HK-2 (cell line): ENCODE measurements at regions not wholly inside any gene's neighbourhood (a gene's known extent, or its start where the extent isn't known, plus 50 kb on each side); places are given as distances from the start of the nearest gene placed in this dataset.

Experiments used
- DNase-seq: peaks from one replicate; pipeline ENCODE4 v3.0.0-alpha.2; 2018; ENCODE audit not compliant: unreplicated experiment

DNA sequence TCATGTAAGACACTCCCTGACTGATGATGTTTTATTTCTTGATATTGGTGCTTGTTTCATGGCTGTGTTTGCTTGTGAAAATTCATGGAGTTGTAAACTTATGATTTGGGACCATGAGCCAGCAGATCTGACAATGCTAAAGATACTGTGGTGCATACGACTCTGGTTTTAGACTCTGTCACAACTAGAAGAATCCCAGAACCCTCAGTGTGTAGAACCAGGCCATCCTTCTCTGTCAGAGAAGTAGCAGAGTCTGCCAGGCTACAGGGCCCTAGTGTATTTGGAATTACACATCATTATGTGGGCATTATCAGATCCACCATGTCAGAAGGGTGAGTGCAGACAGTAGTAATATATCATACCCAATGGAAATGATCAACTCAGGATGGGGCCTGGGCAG lies 209.8 kb upstream of the POU2AF2 start:
- DNase-seq, result no peak

DNA sequence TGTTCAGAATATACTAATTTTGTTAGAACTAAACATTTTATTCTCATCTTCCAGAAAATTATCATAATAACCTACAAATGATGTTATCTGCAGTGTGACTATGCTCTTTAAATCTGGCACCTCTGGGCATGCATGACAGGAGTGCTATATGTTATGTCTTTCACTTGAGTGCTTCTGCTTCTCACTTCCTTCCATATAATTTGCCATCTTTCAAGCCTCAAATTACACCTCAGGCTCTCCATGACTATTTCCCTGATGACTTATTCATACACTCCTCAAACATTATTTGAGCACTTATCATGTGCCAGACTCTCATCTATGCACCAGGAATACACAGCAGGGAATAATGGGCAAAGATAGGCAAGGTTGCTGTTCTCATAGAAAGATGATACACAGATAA lies 219.3 kb upstream of the POU2AF2 start:
- no peak for DNase-seq

DNA sequence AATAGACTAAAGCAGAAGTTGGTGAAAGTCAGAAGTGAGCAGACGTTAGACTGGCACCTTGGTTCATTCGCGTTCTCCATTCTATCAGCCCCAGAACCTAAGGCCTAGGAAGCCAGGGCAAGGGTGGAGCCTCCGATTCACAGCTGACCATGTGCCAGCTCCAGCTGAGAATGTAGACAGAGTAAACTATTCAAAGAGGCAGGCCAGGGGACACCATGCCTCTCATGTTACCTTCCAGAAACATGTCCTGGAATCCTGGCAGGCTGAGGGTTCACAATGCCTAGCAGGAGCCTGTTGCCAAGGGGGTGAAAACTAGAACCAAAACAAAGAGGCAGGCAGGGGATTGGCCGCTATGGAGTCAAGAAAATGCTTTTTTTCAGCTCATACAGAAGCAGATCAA lies 224.4 kb upstream of the POU2AF2 start:
- no peak for DNase-seq

DNA sequence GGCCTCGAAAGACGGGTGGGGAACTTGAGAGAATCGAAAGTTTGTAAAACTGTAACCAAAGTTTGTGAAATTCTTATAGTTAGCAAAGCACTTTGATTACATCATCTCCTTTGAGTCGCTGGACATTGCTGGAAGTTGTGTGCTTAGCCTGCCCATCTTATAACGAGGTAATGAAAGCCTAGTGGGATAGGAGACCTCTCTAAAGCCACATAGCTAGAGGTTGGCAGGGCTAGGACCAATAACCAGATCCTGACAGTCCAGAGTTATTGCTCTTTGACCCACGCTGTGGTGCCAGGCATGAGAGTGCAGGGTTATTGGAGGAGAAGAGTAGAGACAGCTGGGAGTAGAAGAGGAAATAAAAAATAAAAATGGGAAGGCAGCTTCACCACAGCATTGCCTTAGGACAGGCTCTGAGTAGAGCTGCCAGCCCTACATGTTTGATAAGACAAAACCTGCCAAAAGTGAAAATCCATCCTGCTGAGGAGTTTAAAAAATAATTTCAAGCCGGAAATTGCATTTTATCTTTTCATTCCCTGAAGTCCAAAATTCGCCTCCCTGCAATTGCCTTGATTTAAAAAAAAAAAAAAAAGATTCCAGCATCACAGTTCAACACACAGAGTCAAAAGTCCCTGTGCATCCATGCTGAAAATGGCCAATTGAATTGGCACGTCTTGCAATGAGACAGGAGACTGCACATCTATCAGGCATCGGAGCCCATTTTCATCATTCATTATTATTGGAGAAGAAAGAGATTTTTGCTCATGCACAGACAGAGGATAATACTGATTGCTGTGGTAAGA lies 225.5 kb upstream of the POU2AF2 start:
- no peak for DNase-seq

DNA sequence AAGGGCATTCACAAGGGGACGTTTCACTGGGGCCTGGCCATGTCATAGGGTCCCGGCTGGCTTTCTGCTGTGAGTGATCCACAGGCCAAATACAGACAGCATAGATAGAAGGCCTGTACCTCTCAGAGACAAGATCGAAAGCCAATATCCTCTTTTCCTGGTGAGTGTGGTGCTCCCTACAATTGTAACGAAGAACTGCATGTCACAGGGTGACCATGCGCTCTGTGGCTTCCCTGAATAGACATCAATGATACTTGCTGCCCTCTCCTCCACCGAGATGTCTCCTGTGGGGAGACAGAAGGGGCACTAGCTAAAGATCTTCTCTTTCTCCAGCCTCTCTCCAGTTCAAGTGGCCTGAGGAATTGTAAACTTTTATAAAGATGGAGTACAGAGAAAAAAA lies 226.1 kb upstream of the POU2AF2 start:
- DNase-seq, result no peak

DNA sequence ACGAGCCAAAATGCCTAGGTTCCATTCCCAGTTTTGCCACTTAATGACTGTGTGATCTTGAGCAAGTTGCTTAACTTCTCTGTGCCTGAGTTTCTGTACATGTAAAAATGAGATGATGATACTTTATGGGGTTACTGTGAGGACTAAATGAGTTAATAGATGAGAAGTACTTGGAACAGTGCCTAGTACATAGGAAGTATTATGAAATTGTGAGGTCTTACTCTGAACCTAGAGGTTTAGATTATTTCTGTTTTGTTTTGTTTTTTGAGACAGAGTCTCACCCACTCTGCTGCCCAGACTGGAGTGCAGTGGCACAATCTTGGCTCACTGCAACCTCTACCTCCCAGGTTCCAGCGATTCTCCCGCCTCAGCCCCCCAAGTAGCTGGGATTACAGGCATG lies 227.0 kb upstream of the POU2AF2 start:
- DNase-seq, result no peak

DNA sequence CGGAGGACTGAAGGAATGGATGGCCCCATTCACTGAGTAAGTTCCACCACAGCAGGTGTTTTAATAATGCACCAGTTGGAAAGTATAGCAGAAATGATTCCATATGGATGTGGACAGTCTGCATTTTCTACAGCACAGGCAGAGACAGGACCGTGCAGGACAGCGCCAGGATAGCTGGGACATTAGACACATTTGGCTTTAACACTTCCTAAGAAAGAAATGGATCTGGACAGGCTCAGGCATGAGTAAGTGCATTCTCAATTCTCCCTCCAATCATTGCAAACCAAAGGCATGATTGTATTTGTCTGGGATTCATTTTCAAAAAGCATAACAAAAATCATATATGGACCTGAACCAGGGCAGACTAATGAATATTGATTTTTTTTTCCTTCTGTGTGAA lies 233.0 kb upstream of the POU2AF2 start:
- no peak for DNase-seq

DNA sequence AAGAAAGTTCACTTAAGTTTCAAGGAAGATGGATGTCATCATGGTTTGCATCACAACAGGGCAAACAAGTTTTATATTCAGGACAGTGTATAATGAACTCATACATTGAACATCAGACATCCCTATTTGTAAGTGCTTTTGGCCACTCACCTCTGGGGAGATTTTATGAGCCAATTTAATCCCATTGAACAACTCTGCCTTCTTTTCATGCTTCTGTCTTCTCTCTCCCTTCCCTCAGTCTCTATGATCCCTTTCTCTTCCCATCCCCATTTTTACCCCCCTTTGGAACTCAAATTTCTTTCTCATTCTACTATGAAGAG lies 234.3 kb upstream of the POU2AF2 start:
- DNase-seq, result no peak

DNA sequence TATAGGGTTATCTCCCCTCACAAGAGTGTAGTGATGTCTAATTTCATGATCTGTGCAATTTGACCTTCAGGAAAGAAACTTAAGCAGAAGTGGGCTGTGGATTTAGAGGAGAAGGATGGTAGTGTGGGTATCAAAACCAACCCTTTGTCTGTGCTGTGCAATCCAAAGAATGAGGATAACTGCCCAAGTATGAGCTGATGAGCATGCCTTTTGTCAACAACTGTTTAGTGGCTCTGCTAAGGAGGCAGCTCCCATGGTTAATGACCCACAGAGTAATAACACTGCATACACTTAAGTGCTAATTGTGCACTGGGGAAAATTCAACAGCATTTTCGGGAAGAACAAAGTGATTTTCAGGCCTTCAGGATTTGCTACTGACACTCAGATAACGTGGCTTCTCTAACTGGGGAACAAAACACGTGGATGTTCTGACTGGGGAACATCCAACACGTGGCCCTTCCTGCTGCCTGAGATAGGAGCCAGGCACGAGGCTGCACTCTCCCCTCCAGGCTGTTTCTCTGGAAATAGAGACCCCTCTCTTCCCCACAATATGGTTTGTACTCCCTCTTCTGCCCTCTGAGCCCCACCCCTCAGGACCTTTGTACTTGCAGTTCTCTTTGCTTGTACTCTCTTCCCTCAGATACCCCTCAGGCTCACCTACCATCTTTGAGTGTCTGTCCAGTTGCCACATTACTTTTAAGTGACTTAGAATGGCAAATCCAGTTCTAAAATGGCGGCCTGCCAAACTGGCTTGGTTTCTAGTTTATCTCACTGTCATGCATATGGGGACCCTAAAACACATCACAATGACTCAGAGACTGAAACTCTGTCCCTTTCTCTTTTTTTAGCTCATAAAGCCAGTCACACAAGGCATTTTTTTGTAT lies 234.9 kb upstream of the POU2AF2 start:
- DNase-seq, result no peak

DNA sequence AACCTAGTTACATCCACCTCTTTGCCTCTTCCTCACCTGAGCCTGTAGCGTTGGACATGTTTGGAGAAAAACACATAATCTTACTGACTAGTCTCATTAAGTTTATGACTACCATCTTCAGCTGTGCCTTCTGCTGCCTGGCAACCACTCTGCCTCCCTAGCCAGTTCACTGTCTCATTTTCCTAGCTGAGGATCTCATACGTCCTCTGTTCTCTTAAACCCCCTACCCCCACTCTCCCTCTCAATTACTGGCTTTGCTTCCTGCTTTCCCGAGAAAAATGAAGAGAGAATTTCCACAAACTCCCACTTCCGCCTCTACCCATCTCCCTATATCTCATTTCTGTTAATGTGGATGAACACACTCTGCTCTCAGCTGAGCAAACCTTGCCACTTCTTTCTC lies 239.3 kb upstream of the POU2AF2 start:
- DNase-seq, result no peak

DNA sequence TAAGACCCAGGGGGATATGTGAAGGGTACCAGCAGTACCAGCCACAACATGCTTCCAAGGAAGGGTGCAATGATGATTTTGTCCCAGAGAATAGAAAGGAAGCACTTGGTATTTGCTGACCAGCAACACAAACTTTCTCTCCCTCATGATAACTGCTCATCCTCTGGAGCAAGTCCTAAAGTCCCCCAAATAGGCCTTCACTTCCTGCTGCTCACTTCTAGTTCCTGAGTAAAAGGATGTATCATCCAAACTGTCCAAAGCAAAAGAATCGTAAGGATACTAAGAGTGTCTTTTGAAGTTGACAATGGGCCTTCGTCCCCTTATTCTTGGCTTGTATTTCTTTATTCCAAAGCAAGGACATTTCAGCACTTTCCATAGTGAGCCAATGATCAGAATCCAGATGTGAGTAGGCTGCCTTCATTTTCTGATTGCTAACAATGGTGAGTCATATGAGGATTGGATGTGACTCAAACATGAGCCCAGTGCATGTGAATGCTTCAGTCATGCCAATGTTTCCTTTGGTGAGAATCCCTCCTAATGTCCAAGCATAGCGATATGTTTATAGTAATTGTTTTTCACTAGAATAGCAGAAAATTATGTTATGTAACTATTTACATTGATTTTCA lies 243.4 kb upstream of the POU2AF2 start:
- no peak for DNase-seq

DNA sequence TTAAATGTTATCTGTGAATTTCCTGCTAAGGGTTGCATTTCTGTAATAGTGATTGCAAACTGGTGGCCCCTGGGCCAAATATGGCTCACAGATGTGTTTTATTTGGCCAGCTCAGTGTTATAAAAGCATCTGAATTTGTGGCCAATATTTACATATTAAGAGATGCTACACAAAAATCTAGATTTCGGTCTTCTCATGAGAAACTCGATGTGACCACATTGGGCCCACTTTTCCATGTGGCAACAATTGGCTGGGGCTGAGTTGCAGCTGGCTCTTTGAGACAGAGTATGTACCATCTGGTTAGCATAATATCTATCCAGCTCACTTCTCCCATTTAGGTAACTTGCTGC lies 244.5 kb upstream of the POU2AF2 start:
- no peak for DNase-seq

DNA sequence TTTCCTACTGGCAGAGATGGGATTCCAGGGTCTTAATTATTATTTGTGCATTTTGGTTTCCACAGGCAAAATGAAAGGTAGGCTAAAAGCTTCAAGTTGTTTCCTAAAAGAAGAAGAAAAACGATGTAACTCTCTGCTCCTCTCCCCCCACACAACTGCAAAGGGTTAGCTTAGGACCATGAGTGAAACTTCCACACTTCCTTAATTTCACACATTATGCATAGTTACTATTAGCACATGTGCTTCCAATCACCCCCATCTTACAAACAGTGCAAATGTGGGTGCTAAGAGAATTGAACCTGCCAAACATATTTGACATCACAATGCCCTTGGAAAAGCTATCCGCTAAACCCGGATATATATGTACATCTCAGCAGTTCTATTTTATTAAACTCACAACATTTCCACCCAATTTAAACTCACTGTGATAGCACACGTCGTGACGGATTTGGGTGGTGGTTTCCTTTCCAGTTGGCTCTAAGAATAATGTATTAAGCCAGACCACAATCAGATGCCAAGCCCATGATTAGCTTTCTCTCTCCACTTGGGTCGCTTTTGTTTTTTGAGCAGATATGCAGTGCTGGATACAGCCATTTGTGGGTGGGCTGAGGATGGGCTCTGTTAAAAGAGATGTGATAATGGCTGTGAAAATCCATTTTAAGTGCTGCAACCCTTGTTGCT lies 245.0 kb upstream of the POU2AF2 start:
- DNase-seq, result no peak

DNA sequence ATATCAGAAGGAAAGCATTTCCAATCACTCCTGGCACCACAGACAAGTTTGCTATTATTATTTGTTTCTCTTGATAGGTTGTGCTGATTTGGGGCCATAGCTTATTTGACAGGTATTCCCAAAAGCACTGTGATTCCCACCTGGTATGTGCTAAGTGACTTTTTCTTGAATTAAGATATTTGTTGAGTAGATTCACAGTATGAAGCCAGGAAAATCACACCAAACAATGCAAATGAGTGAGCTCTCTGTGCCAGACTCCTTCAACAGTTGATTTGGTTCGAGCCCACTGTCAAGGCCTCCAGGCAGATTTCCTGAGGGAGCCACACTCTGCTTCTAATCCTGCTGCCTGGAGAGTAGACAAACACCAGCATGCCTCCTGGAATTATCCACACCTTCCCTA lies 253.0 kb upstream of the POU2AF2 start:
- no peak for DNase-seq

DNA sequence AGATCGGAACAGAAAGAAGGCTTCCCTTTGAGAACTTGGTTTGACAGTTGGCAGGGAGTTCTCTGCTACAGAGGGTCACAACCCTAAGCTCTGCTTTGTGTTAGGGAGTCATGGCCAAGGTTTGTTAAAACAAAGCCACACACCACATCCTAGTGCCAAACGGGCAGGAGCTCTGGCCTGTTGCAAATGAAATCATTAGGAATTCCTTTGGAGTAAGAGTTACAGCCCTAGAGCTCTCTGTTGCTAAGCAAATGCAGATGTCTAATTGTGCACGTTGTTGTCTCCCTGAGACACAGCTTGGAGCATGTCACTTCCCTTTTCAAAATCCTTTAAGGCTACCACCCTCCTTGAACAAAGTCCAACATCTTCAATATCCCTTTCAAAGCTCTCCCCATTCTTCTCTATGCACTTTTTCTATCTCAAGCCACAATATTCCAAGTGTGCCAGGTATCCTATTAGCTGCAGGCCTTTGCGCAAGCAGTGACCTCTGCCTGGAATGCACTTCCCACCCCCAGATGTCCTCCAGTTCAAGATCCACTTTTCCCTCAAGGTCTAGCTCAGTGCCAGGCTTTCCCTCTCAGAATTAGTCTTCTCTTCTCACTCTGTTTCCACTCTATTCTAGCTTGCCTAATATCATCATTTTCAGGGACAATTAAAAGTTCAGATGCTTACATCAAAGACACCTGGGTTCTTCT lies 253.7 kb upstream of the POU2AF2 start:
- no peak for DNase-seq

DNA sequence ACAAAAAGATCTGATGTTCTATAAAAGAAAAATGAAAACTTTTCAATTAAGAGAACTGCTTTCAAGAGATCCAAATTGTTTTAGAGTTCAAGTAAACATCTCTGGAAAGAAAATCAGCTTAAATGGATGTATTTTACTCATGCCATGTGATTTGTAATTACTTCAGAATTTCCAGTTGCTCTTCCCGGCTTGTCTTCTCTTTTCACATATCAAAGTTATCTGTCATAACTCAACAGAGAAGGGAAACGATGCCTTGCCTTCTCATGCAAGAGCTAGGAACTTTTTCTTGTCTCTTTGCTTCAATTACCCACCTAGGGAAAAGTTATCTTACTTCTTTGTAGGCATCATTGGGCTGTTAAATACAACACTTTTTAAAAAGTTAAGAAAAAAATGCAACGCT lies 255.2 kb upstream of the POU2AF2 start:
- DNase-seq, result no peak

DNA sequence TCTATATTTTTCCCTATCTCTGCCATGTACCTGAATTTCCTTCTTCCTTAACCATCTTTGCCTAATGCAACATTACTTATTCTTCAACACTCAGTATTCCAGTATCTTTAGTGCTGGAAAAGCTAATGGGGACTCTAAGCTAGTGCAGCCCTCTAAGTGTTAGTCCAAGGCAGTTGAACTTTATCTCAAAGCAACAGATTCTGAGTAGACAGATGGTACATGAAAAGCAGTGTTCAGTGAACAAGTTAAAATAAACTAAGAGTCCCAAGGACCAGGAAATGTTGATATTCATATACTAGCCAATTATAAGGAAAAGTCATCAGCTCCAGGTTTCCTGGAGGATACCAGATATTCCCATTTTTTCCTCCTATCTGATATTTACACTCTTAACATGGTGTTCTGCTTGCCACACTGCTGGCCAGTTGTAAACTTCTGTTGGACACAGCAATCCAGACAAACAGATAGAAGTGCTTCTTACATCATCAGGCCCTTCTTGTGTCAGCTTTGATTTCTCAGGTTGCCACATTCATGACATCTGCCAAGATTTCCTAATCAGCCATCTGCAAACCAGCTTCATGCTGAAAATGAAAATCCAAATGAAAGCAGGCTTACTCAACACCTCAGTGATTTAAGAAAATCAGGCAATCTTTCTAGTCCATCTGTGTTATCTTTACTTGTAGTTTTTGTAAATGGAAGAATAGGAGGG lies 255.9 kb upstream of the POU2AF2 start:
- no peak for DNase-seq

DNA sequence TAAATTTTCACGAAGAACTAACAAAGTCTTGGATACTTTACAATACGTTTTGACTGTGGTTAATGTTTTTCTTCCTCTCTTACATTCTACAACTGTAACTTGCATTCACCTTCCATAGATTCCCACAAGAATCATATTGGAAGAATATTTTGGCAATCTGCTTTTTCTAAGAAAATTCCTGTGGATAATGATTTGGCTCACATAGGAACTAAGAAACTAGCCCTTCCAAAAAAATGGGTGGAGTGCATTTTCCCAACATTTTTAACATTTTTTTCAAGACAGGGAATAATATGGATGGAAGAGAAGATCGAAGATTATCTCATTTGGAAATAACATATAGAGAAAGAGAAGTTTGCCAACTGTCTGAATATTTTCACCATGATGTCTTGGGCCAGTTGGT lies 256.9 kb upstream of the POU2AF2 start:
- no peak for DNase-seq

DNA sequence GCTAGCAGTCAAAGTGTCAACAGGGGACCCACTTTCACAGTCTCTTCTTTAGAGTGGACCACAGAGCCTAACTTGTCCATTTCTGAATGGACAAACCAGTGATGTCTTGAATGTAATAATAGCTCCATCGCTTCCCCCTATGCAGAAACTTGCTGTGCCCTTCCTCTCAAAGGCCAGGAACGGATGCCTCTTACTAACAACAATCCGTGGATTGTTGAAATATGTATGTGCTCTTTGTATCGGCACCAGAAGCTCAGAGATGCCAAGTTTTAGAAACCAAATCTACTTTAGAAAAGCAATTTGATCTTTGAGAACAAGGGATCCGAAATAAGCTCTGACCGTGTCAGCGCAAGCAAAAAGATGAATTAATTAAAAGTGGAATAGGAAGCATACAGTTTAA lies 259.5 kb upstream of the POU2AF2 start:
- no peak for DNase-seq

DNA sequence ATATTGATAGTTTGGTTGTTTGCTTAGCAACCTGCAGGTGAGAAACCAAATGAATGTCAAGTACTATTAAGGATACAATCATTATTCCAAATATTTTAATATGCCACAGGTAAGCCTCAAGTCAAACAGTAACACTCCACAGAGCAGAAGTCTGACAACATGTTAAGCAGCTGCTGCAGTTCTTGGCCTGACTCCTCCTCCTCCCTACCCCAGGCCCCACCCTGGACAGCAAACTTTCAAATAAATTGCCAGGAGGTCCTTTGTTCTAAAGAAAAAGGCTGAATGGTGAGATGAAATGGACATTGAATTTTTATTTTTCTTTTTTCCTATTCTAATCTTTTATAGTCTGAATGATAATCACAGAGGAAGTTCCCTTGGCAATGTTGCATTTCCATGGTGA lies 260.0 kb upstream of the POU2AF2 start:
- DNase-seq, result no peak

DNA sequence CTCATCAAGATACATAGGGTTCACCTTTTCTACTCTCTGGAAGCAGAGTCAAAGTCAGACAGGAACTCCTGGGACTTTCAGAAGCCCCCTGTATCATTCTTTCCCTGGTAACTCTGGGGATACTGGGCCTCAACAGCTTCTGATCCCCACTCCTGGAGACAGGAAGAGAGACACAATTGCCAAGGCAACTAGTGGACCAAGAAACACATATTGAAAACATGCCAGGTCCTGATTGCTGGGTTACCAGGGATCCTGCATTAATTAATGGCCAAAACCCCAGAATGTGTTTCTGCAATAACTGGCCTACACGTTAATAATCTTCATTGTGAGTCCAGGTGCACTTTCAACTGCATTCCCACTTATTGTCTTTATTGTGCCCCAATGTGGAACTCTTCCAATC lies 260.8 kb upstream of the POU2AF2 start:
- DNase-seq, result no peak
